Activated T-helper 1 cell treated with anti-CD3 and anti-CD28 coated beads, Interleukin-12 subunit alpha, Interleukin-12 subunit beta, Interleukin-2, Interleukin-4 antibody, amounts not matched to agents 30 ng/mL and 10 ng/mL and 1 ng/mL, durations not matched to agents 14 hours and 24 hours and 36 hours (primary cell): ENCODE measurements at regions not wholly inside any gene's neighbourhood (a gene's known extent, or its start where the extent isn't known, plus 50 kb on each side); places are given as distances from the start of the nearest gene placed in this dataset.

ENCODE experiments used
- DNase-seq: peaks from one replicate; pipeline ENCODE4 v3.0.0; 2021; ENCODE audit warnings: low spot score
- H3K27ac Mint-ChIP-seq: one replicate; pipeline ENCODE4 v1.8.0; 2021; ENCODE audit warnings: mild to moderate bottlenecking, mixed read lengths
- H3K27me3 Mint-ChIP-seq: one replicate; pipeline ENCODE4 v1.8.0; 2022; ENCODE audit warnings: mild to moderate bottlenecking, moderate library complexity, mixed read lengths; ENCODE audit not compliant: insufficient read depth
- H3K36me3 Mint-ChIP-seq: one replicate; pipeline ENCODE4 v1.8.0; 2021; ENCODE audit warnings: low read depth, mixed read lengths
- H3K4me1 Mint-ChIP-seq: one replicate; pipeline ENCODE4 v1.8.0; 2021; ENCODE audit warnings: low read depth, mixed read lengths
- H3K4me3 Mint-ChIP-seq: one replicate; pipeline ENCODE4 v1.8.0; 2021; ENCODE audit warnings: mild to moderate bottlenecking, moderate library complexity, mixed read lengths
- H3K9me3 Mint-ChIP-seq: one replicate; pipeline ENCODE4 v1.8.0; 2021; ENCODE audit warnings: mixed read lengths
- intact Hi-C: fragments of 100-400 bp; cut with micrococcal nuclease; formaldehyde crosslinking; loops from one replicate; pipeline ENCODE4 v1.15.1; 2024

DNA sequence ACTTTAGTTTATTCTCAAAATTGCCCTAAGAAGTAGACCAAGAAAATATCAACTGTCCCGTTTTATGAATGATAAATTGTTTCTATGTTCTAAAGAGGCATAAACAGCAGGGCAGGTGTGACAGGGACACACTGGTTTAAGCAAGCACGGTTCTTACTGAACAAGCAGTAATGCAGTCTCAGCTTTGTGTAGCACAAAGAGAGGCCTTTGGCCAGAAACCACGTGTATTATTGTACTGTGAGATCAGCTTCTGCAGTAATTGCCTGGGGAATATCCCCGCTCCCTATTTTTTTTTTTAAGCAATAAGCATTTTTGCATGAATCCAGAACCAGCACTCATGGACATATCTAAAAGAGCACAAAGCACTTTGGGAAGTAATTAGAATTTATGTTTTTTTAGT lies 255.4 kb downstream of the WDR11 start:
- Mint-ChIP-seq H3K27me3 (no peaks in the 10 kb centered on the region), H3K27ac (no peak overlapping the region), H3K4me1 (no peaks in the 10 kb centered on the region), H3K4me3 (no peak overlapping the region), H3K36me3 (no peaks in the 10 kb centered on the region), H3K9me3 (no peaks in the 10 kb centered on the region)
- DNase-seq = no peak
- intact Hi-C loops = no loop called here

DNA sequence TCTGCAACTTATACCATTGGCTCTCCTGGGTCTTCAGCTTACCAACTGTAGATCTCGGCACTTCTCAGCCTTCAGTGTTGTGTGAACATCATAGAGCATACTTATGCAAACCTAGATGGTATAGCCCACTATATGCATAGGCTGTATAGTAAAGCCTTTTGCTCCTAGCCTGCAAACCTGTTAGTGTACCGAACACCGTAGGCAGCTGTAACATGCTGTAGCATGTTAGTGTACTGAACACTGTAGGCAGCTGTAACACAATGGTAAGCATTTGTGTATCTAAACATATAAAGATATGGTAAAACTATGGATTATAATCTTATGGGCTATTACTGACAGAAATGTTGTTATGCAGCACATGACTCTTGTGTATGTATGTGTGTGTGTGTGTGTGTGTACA lies 256.9 kb downstream of the WDR11 start:
- H3K27ac Mint-ChIP-seq = no peak overlapping the region
- H3K27me3 Mint-ChIP-seq = no peaks in the 10 kb centered on the region
- DNase-seq = no peak
- no peaks in the 10 kb centered on the region for H3K4me1 Mint-ChIP-seq
- no peaks in the 10 kb centered on the region for H3K36me3 Mint-ChIP-seq
- no peak overlapping the region for H3K4me3 Mint-ChIP-seq
- intact Hi-C loops = no loop called here
- H3K9me3 Mint-ChIP-seq = no peaks in the 10 kb centered on the region

DNA sequence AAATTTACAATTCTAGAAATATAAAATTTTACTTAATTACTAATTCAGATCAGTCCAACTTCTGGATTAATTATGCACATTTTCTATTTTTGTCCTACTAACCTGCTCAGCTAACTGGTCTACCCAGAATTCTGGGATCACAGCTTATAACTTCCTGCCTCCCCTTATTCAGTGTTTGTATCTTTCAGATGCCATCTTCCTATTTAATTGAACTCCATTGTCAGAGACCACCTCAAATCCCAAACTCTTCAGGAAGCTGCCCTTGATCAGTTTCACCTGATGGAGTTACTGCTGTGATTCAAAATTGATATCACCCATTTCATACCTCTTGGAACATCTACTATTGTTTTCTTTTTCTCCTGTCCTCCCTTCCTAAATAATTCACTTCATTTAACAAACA lies 259.2 kb downstream of the WDR11 start:
- no peaks in the 10 kb centered on the region for H3K36me3 Mint-ChIP-seq
- no peaks in the 10 kb centered on the region for H3K27me3 Mint-ChIP-seq
- H3K27ac Mint-ChIP-seq = no peak overlapping the region
- no peak for DNase-seq
- no peaks in the 10 kb centered on the region for H3K4me1 Mint-ChIP-seq
- H3K9me3 Mint-ChIP-seq = no peaks in the 10 kb centered on the region
- intact Hi-C loops = no loop called here
- H3K4me3 Mint-ChIP-seq = no peak overlapping the region

DNA sequence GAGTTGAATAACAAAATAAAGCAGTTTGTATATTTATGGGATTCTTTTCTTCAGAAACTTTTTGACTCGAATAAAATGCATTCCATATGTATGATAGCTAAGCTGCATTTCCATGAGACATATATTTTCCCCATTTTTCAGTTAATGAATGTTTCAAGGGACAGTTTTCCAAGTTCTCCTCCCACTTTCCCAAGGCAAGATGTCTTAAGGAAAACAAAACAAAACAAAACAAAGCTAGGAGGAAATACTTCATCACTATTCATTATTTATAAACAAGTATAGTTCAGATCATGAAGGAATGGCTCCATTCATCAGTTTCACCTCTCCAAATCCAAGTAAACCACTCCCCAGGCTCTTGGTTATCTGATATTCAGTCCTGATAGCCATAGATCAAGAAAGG lies 261.0 kb downstream of the WDR11 start:
- H3K4me3 Mint-ChIP-seq = no peak overlapping the region
- intact Hi-C loops = no loop called here
- no peak overlapping the region for H3K27ac Mint-ChIP-seq
- H3K27me3 Mint-ChIP-seq = no peaks in the 10 kb centered on the region
- no peaks in the 10 kb centered on the region for H3K36me3 Mint-ChIP-seq
- H3K9me3 Mint-ChIP-seq = no peaks in the 10 kb centered on the region
- no peak for DNase-seq
- no peaks in the 10 kb centered on the region for H3K4me1 Mint-ChIP-seq

DNA sequence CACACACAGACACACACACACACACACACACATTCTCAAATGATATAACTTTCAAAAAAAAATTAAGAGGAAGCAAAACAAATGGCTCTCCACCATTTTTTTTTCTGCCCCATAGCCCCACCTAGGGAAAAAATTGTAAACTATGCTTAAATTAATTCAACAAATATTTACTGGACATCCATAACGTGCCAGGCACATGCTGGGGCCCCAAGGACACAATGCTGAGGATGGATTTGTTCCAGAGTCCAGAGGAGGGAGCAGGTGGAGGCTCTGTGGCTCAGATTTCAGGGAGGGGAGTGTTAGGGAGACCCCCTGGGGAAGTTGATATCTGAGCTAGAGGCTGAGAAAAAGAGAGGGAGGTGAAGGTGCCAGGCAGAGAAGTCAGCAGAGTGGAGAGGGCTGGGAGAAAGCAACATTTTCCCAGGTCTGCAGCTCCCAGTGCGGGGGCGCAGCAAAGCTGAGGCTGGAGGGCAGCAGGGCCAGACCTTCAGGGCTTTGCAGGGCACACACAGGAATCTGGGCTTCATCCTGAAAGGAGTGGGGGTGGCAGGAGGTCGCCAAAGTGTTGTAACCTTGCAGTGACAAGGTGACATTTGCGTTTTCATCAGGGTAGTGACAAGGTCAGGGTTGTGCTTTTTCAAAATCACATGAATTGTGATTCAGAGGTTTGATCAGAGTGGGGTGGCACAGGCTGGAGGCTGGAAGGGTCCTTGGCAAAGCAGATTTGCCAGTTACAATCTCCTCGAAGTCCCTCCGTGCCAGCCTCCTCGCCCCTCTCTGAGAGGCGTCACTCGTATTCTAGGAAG lies 261.6 kb downstream of the WDR11 start:
- Mint-ChIP-seq H3K4me1 (no peaks in the 10 kb centered on the region), H3K9me3 (no peaks in the 10 kb centered on the region), H3K4me3 (no peak overlapping the region), H3K27ac (no peak overlapping the region), H3K36me3 (no peaks in the 10 kb centered on the region), H3K27me3 (no peaks in the 10 kb centered on the region)
- intact Hi-C loops = no loop called here
- DNase-seq = no peak

DNA sequence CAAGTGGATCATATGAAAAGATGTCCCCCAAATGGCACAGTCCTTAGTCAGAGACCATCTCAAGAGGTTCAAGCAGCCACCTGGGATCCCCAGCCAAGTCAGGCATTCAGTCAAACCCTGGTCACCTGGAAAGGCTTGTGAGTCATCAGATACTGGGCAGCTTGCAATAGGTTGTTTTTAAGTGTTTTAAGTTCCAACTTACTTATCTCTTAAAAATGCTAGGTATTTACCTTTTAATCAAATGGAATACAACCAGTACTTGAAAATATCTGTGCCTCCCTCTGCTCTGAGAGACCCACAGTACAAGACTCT lies 262.2 kb downstream of the WDR11 start:
- H3K4me1 Mint-ChIP-seq = no peaks in the 10 kb centered on the region

DNA sequence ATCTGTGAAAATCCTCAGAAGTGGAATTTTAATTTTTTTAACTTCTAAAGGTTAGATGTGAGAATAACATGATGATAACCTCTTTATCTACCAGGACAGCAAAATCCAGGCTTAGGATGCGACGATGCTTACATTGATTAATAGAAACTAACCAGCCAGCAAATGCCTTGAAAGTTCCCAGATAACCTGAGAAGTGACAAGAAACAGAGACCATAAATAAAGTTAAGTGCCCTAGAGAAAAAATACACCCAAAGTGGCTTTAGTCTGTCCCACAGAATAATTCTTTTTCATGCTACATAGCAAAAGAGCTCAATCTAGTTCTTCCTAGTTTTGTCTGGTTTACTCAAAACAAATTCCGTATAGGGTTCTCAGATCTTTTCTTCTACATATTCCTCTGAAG lies 262.7 kb downstream of the WDR11 start:
- DNase-seq = no peak
- Mint-ChIP-seq H3K4me1 (no peaks in the 10 kb centered on the region), H3K27me3 (no peaks in the 10 kb centered on the region), H3K9me3 (no peaks in the 10 kb centered on the region), H3K36me3 (no peaks in the 10 kb centered on the region), H3K27ac (no peak overlapping the region), H3K4me3 (no peak overlapping the region)
- intact Hi-C loops = no loop called here

More for the DNA sequence above, 262.2 kb downstream of the WDR11 start:
- DNase-seq = no peak
- Mint-ChIP-seq H3K27ac (no peak overlapping the region), H3K9me3 (no peaks in the 10 kb centered on the region), H3K27me3 (no peaks in the 10 kb centered on the region), H3K36me3 (no peaks in the 10 kb centered on the region), H3K4me3 (no peak overlapping the region)
- intact Hi-C loops = no loop called here

DNA sequence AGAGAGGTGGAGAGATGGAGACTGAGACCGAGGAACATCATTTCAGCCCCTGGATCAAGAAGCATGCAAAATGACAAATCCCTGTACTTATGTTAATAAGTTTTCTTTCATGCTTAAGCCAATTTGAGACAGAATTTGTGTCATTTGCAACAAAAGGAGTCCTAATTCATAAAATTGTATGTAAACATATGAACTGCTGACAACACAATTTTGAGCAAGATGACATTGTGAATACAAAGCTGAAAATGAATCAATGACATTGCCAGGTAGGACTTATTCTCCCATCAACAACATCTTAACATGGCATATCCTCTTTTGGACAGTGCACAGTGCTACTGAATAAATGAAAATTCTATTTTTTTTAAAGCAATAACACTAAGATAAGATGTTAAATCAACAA lies 264.0 kb downstream of the WDR11 start:
- Mint-ChIP-seq H3K4me1 (no peaks in the 10 kb centered on the region), H3K4me3 (no peak overlapping the region), H3K9me3 (no peaks in the 10 kb centered on the region), H3K27me3 (no peaks in the 10 kb centered on the region), H3K36me3 (no peaks in the 10 kb centered on the region), H3K27ac (no peak overlapping the region)
- intact Hi-C loops = no loop called here
- no peak for DNase-seq

DNA sequence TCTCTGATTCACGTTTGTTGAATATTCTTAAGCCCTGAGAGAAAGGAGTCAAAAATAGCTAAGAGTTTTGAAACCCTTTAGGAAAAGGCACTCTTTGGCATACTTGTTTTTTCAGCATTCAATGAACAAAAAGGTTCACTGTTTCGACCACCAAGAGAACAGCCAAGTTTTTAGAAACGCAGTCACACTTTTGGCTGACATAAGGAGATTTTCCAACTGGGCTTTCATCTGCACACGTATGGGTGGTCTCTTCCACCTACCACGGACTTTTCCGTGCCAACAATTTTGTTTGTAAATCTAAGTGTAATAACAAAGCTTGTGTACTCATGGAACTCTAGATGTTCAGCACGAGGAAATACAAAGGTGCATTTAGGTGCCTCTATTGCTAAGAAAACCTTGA lies 270.3 kb downstream of the WDR11 start:
- no peaks in the 10 kb centered on the region for H3K27me3 Mint-ChIP-seq
- H3K4me1 Mint-ChIP-seq = no peaks in the 10 kb centered on the region
- intact Hi-C loops = no loop called here

DNA sequence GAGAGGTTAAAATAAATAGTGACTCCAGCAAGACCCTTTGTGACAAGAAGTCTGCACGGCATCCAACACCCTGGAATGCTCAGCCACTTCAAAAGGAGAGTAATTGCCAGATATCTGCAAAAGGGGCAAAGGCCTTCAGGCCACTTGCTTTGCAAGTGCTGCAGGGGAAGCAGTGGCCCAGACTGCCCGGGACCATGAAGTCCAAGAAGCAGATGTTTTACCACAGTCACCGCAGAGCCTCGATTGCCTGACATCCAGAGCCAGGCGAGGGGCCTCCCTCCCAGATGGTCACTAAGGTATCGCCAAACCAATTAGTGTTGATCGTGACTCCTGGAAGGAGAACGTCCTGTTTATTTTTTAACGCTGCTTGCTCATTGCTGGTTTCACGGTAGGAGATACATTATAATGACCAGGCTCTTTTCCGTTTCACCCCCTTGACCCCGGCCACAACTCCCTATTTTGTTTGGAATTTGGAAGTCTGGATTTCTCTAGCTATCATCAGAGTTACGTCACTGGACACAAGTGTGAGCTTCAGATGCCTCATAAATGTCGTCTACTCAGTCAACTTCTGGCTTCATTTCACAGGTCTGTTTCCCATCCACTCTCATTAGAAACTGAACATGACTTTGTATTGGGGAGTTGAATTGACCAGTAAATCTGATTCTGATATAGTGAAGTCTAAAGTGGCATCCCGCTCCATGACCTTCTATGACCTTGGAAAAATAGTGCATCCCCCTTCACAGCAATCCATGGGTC lies 276.2 kb downstream of the WDR11 start:
- H3K36me3 Mint-ChIP-seq = no peaks in the 10 kb centered on the region
- H3K4me1 Mint-ChIP-seq = no peaks in the 10 kb centered on the region
- H3K27ac Mint-ChIP-seq = no peak overlapping the region
- no peaks in the 10 kb centered on the region for H3K27me3 Mint-ChIP-seq
- H3K4me3 Mint-ChIP-seq = no peak overlapping the region
- DNase-seq = no peak
- intact Hi-C loops = no loop called here
- H3K9me3 Mint-ChIP-seq = no peaks in the 10 kb centered on the region

More for the DNA sequence above, 270.3 kb downstream of the WDR11 start:
- no peak for DNase-seq
- Mint-ChIP-seq H3K27ac (no peak overlapping the region), H3K9me3 (no peaks in the 10 kb centered on the region), H3K4me3 (no peak overlapping the region), H3K36me3 (no peaks in the 10 kb centered on the region)

DNA sequence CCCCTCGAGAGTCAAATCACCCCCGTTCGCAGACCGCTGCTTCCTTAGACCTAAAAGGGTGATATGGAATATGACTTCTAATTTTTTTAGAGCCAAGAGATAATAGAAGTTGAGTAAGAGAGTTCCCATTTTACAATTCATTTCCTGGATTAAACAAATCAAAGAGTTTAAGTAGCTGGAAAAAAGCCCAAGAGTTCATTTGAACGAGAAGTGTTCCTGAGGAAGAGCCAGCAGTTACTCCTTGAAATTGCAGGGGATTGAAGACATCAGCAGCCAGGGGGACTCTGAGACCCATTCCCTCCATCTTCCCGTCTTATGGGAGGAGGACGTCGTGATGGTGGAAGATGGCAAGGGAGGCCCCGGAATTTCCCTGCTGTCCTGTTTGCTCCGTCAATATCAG lies 277.0 kb downstream of the WDR11 start:
- Mint-ChIP-seq H3K4me3 (no peak overlapping the region), H3K27ac (no peak overlapping the region), H3K4me1 (no peaks in the 10 kb centered on the region), H3K36me3 (no peaks in the 10 kb centered on the region), H3K9me3 (no peaks in the 10 kb centered on the region), H3K27me3 (no peaks in the 10 kb centered on the region)
- no peak for DNase-seq
- intact Hi-C loops = no loop called here

DNA sequence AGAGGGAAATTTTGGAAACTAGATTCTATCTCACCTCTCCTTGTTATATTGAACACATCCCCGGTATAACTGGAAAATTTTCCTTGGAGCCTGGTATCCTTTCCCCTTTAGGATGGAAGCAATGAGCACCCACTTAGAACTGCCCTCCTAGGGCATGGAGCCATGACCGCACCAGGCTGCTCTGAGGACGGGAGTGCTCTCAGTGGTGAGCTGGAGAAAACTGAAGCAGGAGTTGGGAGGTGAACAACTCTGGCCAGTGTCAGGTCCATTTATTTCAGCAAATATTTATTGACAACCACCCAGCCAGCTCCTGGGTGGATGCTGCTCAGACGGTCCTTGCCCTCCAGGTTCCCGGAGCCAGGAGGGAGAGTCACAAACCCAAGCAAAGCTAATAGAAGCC lies 278.1 kb downstream of the WDR11 start:
- no peaks in the 10 kb centered on the region for H3K4me1 Mint-ChIP-seq
- H3K36me3 Mint-ChIP-seq = no peaks in the 10 kb centered on the region

DNA sequence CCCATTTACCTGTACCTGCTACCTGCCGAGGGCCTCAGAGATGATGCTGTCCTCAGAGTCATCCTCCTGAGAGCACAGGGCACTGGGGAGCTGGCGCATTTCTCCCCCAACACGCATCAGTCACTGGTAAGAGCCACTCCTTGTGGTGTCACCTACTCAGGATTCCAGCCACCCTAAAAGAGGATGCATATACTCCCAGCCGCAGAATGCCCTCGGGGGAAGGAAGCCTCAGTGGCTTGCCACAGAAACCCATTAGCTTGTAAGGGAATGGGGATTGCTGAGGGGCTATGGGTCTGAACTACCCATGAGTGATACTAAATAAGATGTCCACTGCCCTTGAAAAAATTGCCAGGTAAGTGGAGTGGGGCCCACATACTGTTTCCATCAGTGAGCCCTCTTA lies 279.2 kb downstream of the WDR11 start:
- intact Hi-C loops = no loop called here
- no peaks in the 10 kb centered on the region for H3K9me3 Mint-ChIP-seq
- H3K4me3 Mint-ChIP-seq = no peak overlapping the region
- H3K27ac Mint-ChIP-seq = no peak overlapping the region
- H3K36me3 Mint-ChIP-seq = no peaks in the 10 kb centered on the region
- H3K27me3 Mint-ChIP-seq = no peaks in the 10 kb centered on the region
- no peak for DNase-seq
- no peaks in the 10 kb centered on the region for H3K4me1 Mint-ChIP-seq

More for the DNA sequence above, 278.1 kb downstream of the WDR11 start:
- Mint-ChIP-seq H3K9me3 (no peaks in the 10 kb centered on the region), H3K27ac (no peak overlapping the region), H3K27me3 (no peaks in the 10 kb centered on the region), H3K4me3 (no peak overlapping the region)
- no peak for DNase-seq
- intact Hi-C loops = no loop called here
